ENCODE measurements at regions not wholly inside any gene's neighbourhood (a gene's known extent, or its start where the extent isn't known, plus 50 kb on each side); places are given as distances from the start of the nearest gene placed in this dataset.
"Not testable (repeated sequence)": the region's sequence is repeated elsewhere in the genome, so short reads cannot be mapped to it uniquely, and the experiment has no call there.

DNA sequence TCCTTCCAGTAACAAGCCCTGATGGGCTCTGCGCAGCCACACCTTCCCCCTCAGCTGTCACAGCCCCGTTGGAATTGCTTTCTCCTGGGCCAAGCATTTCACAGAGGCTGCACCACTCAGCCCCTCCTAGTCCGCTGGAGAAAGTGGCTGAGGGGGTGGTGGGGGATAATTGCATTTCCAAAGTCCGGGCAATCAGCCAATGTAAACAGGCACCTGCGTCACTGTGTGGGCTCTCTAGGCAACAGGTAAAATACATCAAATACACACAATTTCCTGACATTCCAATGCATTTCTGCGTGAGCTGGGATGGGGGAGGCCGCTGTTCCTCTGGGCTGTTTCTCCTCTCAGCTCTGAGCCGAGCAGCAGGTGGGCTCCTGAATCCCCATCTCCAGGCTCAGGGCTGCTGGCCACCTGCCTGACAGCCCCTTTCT is 281.1 kb downstream of the ADGRD1 start:
- TF ChIP-seq, protein P1, sequence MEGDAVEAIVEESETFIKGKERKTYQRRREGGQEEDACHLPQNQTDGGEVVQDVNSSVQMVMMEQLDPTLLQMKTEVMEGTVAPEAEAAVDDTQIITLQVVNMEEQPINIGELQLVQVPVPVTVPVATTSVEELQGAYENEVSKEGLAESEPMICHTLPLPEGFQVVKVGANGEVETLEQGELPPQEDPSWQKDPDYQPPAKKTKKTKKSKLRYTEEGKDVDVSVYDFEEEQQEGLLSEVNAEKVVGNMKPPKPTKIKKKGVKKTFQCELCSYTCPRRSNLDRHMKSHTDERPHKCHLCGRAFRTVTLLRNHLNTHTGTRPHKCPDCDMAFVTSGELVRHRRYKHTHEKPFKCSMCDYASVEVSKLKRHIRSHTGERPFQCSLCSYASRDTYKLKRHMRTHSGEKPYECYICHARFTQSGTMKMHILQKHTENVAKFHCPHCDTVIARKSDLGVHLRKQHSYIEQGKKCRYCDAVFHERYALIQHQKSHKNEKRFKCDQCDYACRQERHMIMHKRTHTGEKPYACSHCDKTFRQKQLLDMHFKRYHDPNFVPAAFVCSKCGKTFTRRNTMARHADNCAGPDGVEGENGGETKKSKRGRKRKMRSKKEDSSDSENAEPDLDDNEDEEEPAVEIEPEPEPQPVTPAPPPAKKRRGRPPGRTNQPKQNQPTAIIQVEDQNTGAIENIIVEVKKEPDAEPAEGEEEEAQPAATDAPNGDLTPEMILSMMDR (IDR thresholded peaks at IDR 0.05), result not testable (repeated sequence)
- TF ChIP-seq POLR2A (IDR thresholded peaks at IDR 0.05), result not testable (repeated sequence)

All from esophagus squamous epithelium (tissue), 4 donors.